ENCODE measurements at regions not wholly inside any gene's neighbourhood (a gene's known extent, or its start where the extent isn't known, plus 50 kb on each side); places are given as distances from the start of the nearest gene placed in this dataset.

DNA sequence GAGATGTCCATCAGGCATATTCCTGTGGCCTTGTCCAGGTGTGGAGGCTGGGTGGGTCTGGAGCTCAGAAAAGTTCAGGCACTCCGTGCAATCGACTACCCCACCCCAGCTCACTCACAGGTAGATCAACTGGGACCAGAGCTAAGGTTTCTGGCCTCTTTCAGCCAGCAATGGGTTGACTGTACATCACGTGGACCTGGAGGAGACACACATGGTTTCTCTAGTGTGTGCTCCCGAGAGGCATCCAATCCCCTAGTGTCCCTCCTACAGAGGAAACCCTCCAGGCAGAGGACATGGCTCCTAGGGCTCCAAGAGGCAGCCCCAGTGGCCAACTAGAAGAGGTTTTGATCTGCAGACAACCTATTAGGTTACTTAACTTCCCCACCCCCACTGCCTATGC is 119.5 kb upstream of the RGS6 start:
- TF ChIP-seq, protein P1, sequence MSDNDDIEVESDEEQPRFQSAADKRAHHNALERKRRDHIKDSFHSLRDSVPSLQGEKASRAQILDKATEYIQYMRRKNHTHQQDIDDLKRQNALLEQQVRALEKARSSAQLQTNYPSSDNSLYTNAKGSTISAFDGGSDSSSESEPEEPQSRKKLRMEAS (IDR thresholded peaks at IDR 0.05) = no peak
- no peak for TF ChIP-seq RAD21 (IDR thresholded peaks at IDR 0.05)
- TF ChIP-seq, protein P2, sequence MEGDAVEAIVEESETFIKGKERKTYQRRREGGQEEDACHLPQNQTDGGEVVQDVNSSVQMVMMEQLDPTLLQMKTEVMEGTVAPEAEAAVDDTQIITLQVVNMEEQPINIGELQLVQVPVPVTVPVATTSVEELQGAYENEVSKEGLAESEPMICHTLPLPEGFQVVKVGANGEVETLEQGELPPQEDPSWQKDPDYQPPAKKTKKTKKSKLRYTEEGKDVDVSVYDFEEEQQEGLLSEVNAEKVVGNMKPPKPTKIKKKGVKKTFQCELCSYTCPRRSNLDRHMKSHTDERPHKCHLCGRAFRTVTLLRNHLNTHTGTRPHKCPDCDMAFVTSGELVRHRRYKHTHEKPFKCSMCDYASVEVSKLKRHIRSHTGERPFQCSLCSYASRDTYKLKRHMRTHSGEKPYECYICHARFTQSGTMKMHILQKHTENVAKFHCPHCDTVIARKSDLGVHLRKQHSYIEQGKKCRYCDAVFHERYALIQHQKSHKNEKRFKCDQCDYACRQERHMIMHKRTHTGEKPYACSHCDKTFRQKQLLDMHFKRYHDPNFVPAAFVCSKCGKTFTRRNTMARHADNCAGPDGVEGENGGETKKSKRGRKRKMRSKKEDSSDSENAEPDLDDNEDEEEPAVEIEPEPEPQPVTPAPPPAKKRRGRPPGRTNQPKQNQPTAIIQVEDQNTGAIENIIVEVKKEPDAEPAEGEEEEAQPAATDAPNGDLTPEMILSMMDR (IDR thresholded peaks at IDR 0.05; ENCODE audit: low read depth, low read length, missing input control) = no peak
- TF ChIP-seq FOXA1 (IDR thresholded peaks at IDR 0.05) = no peak
- TF ChIP-seq NR2F2 (IDR thresholded peaks at IDR 0.05) = no peak
- TF ChIP-seq, protein P3, sequence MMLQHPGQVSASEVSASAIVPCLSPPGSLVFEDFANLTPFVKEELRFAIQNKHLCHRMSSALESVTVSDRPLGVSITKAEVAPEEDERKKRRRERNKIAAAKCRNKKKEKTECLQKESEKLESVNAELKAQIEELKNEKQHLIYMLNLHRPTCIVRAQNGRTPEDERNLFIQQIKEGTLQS (IDR thresholded peaks at IDR 0.05) = no peak
- no peak for TF ChIP-seq GABPA (IDR thresholded peaks at IDR 0.05 in 1 of 2, conservative IDR thresholded peaks at IDR 0.05 in 1 of 2)
- TF ChIP-seq EGR1 (IDR thresholded peaks at IDR 0.05; ENCODE audit: low read depth in 2 of 2) = no peak
